ENCODE measurements at regions not wholly inside any gene's neighbourhood (a gene's known extent, or its start where the extent isn't known, plus 50 kb on each side); places are given as distances from the start of the nearest gene placed in this dataset.
"Not testable (repeated sequence)": the region's sequence is repeated elsewhere in the genome, so short reads cannot be mapped to it uniquely, and the experiment has no call there.

DNA sequence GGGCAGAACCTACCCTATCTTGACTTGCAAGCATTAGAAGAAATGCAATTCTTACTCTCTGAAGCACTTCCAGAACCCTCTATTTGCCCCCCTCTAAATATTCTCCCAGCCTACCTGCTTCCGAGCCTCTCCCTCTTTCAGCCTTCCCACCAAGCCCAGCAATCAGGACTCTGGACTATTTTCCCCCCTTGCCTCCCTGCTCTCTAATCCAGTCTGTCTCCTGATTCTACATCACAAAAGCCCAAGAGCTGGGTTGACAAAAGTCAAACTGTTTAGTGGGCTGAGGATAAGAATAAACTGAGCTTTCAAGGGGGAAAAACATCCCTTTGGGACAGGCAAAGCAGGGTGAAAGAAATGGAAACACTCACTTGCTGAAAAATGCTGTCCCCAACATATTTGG is 123.2 kb upstream of the KIF2A start:
- H3K9me3 ChIP-seq (ENCODE audit: insufficient read depth, low read depth, low read length), result no peaks in the 10 kb centered on the region
- no peak overlapping the region for H3K9ac ChIP-seq (ENCODE audit: low read depth, low read length)
- H3K36me3 ChIP-seq (ENCODE audit: insufficient read depth, low read depth, low read length), result no peaks in the 10 kb centered on the region
- no peak overlapping the region for H3K4me3 ChIP-seq (ENCODE audit: low read length)
- H3K4me1 ChIP-seq (ENCODE audit: insufficient read depth, low read length), result no peaks in the 10 kb centered on the region
- H3K27ac ChIP-seq (ENCODE audit: low read length), result no peak overlapping the region
- no peaks in the 10 kb centered on the region for H3K27me3 ChIP-seq (ENCODE audit: insufficient read depth, low read length)

DNA sequence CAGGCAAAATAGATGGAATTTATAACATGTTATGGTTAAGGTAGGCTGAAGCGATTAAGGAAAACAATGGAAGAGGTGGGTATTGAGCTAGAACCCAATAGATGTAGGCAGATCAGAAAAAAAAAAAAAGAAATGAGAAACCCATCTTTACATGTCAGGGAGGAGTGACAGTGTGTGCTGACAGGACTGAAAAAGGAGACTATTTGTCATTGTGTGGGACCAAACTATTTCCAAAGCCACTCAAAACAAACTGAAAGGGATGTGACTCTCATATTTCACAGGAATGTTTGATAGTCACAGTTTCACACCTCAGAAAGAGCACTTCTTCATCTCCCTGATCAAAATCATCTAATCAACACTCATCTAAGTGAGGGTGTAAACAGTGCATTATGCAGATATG is 122.3 kb upstream of the KIF2A start:
- H3K4me3 ChIP-seq (ENCODE audit: low read length), result no peak overlapping the region
- H3K4me1 ChIP-seq (ENCODE audit: insufficient read depth, low read length), result no peaks in the 10 kb centered on the region
- no peak overlapping the region for H3K9ac ChIP-seq (ENCODE audit: low read depth, low read length)
- no peaks in the 10 kb centered on the region for H3K27me3 ChIP-seq (ENCODE audit: insufficient read depth, low read length)
- no peaks in the 10 kb centered on the region for H3K36me3 ChIP-seq (ENCODE audit: insufficient read depth, low read depth, low read length)
- no peaks in the 10 kb centered on the region for H3K9me3 ChIP-seq (ENCODE audit: insufficient read depth, low read depth, low read length)
- no peak overlapping the region for H3K27ac ChIP-seq (ENCODE audit: low read length)

DNA sequence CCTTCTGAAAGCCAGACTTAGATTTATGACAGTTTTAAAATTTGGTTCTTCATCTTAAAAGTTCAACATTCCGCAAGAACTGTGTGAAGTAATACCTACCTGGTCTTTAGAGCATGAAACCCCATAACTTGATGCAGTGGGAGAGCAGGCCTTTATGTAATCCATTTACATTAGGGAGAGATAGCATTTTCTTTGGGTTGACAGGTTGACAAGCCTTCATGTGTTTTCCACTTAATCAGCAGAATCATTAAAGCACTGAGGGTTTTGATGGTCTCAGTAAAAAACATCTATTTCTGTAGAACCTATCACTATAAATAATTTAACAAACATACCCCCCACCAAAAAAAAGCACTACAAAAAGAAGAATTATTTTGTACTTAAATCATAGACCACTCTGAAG is 121.6 kb upstream of the KIF2A start:
- no peak overlapping the region for H3K27ac ChIP-seq (ENCODE audit: low read length)
- H3K27me3 ChIP-seq (ENCODE audit: insufficient read depth, low read length), result no peaks in the 10 kb centered on the region
- no peaks in the 10 kb centered on the region for H3K4me1 ChIP-seq (ENCODE audit: insufficient read depth, low read length)
- no peak overlapping the region for H3K9ac ChIP-seq (ENCODE audit: low read depth, low read length)
- H3K4me3 ChIP-seq (ENCODE audit: low read length), result no peak overlapping the region
- no peaks in the 10 kb centered on the region for H3K9me3 ChIP-seq (ENCODE audit: insufficient read depth, low read depth, low read length)
- no peaks in the 10 kb centered on the region for H3K36me3 ChIP-seq (ENCODE audit: insufficient read depth, low read depth, low read length)

DNA sequence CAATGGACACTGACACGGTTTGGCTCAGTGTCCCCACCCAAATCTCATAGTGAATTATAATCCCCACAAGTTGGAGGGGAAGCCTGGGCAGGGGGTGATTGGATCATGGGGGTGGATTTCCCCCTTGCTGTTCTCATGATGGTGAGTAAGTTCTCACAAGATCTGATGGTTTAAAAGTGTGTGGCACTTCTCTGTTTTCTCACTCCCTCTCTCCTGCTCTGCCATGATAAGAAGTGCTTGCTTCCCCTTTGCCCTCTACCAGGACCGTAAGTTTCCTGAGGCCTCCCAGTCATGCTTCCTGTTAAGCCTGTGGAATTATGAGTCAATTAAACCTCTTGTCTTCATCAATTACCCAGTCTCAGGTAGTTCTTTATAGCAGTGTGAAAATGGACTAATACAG is 115.8 kb upstream of the KIF2A start:
- Histone ChIP-seq H3K27ac (ENCODE audit: low read length) (no peak overlapping the region), H3K27me3 (ENCODE audit: insufficient read depth, low read length) (no peaks in the 10 kb centered on the region), H3K4me3 (ENCODE audit: low read length) (no peak overlapping the region), H3K4me1 (ENCODE audit: insufficient read depth, low read length) (no peaks in the 10 kb centered on the region), H3K36me3 (ENCODE audit: insufficient read depth, low read depth, low read length) (no peaks in the 10 kb centered on the region), H3K9me3 (ENCODE audit: insufficient read depth, low read depth, low read length) (peaks cover 32% of the 10 kb centered on the region), H3K9ac (ENCODE audit: low read depth, low read length) (no peak overlapping the region)

DNA sequence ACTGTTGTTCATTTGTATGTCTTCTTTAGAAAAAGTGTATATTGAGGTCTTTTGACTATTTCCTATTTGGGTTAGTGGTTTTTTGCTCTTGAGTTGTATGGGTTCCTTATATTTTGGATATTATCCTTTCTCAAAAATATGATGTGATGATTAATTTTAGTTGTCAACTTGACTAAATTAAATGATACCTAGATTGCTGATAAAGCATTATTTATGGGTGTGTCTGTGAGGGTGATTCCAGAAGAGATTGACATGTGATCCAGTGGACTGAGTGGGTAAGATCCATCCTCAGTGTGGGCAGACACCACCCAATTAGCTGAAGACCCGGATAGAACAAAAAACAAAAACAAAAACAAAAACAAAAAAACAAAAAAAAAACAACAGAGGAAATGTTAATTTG is 115.1 kb upstream of the KIF2A start:
- no peaks in the 10 kb centered on the region for H3K4me1 ChIP-seq (ENCODE audit: insufficient read depth, low read length)
- H3K4me3 ChIP-seq (ENCODE audit: low read length), result no peak overlapping the region
- H3K9me3 ChIP-seq (ENCODE audit: insufficient read depth, low read depth, low read length), result peaks cover 32% of the 10 kb centered on the region
- H3K9ac ChIP-seq (ENCODE audit: low read depth, low read length), result no peak overlapping the region
- H3K27me3 ChIP-seq (ENCODE audit: insufficient read depth, low read length), result no peaks in the 10 kb centered on the region
- H3K36me3 ChIP-seq (ENCODE audit: insufficient read depth, low read depth, low read length), result no peaks in the 10 kb centered on the region
- no peak overlapping the region for H3K27ac ChIP-seq (ENCODE audit: low read length)

DNA sequence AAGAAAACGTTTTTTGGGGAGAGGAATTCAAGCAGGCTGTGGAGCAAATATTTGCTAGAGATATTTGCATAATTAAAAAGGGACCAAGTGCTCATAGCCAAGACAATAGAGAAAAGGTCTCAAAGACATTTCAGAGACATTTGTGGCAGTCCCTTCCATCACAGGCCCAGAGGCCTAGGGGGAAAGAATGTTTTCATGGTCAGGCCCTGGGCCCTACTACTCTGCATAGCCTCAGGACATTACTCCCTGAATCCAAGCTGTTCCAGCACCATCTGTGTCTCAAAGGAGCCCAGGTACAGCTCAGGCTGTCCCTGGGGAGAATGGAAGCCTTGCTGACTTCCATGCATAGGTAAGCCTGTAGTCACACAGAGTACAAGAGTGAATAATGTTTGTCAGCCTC is 113.0 kb upstream of the KIF2A start:
- peaks cover 32% of the 10 kb centered on the region for H3K9me3 ChIP-seq (ENCODE audit: insufficient read depth, low read depth, low read length)
- no peak overlapping the region for H3K27ac ChIP-seq (ENCODE audit: low read length)
- no peak overlapping the region for H3K4me3 ChIP-seq (ENCODE audit: low read length)
- H3K4me1 ChIP-seq (ENCODE audit: insufficient read depth, low read length), result no peaks in the 10 kb centered on the region
- no peak overlapping the region for H3K9ac ChIP-seq (ENCODE audit: low read depth, low read length)
- no peaks in the 10 kb centered on the region for H3K27me3 ChIP-seq (ENCODE audit: insufficient read depth, low read length)
- H3K36me3 ChIP-seq (ENCODE audit: insufficient read depth, low read depth, low read length), result no peaks in the 10 kb centered on the region

DNA sequence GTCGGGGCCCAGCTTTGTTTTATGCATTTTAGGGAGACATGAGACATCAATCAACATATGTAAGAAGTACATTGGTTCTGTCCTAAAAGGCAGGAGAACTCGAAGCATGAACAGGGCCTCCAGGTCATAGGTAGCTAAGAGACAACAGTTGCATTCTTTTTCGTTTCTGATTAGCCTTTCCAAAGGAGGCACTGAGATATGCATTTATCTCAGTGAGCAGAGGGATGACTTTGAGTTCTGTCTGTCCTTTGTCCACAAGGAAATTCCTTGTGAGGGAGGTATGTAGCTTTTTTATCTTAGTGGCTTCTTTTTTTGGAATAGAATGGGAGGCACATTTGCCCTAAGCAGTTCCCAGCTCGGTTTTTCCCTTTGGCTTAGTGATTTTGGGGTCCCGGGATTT is 109.5 kb upstream of the KIF2A start:
- not testable (repeated sequence) for H3K36me3 ChIP-seq (ENCODE audit: insufficient read depth, low read depth, low read length)

DNA sequence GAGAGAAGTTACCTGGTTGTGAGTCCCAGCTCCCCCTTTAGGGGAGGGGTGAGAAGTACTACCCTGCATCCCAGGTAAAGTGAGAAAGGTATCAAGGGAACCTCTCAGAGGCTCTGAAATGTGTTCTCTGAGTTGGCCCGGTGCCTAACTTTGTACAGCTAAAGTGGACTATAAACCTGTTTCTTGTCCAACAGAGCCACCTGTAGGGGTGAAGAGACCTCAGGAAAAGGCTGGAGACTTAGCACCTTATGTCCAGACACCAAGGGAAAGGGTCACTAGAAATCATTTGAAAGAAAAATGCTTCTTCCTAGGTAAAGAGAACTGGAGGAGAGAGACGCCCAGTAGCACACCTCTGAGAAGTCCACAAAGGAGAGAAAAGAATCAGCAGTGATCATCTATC is 108.3 kb upstream of the KIF2A start:
- no peak overlapping the region for H3K4me3 ChIP-seq (ENCODE audit: low read length)
- H3K27me3 ChIP-seq (ENCODE audit: insufficient read depth, low read length), result no peaks in the 10 kb centered on the region
- H3K36me3 ChIP-seq (ENCODE audit: insufficient read depth, low read depth, low read length), result no peaks in the 10 kb centered on the region
- H3K4me1 ChIP-seq (ENCODE audit: insufficient read depth, low read length), result no peaks in the 10 kb centered on the region
- no peak overlapping the region for H3K9ac ChIP-seq (ENCODE audit: low read depth, low read length)
- peaks cover 20% of the 10 kb centered on the region for H3K9me3 ChIP-seq (ENCODE audit: insufficient read depth, low read depth, low read length)
- no peak overlapping the region for H3K27ac ChIP-seq (ENCODE audit: low read length)

More for the DNA sequence above, 109.5 kb upstream of the KIF2A start:
- not testable (repeated sequence) for H3K27ac ChIP-seq (ENCODE audit: low read length); H3K4me3 ChIP-seq (ENCODE audit: low read length); H3K27me3 ChIP-seq (ENCODE audit: insufficient read depth, low read length); H3K9ac ChIP-seq (ENCODE audit: low read depth, low read length); H3K4me1 ChIP-seq (ENCODE audit: insufficient read depth, low read length)
- peaks cover 31% of the 10 kb centered on the region for H3K9me3 ChIP-seq (ENCODE audit: insufficient read depth, low read depth, low read length)

DNA sequence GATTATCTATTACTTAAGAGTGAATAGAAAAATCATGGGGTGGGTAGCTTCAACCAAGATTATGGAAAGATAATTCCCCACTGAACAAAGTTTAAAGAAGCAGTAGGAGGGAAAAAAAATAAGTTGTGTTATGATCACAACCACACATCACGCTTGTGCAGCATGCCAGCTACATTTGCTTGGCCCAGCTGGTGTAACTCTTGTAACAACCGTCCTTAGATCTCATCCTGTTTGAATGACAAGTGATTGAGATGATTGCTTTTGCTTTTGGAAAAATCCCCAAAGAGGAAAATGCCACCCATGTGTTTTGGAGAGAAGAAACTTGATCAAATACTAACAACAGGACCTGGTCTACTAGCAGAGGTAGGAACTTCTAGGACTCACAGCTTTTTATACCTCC is 107.6 kb upstream of the KIF2A start:
- Histone ChIP-seq H3K27me3 (ENCODE audit: insufficient read depth, low read length) (no peaks in the 10 kb centered on the region), H3K4me1 (ENCODE audit: insufficient read depth, low read length) (no peaks in the 10 kb centered on the region), H3K4me3 (ENCODE audit: low read length) (no peak overlapping the region), H3K9me3 (ENCODE audit: insufficient read depth, low read depth, low read length) (peaks cover 13% of the 10 kb centered on the region; the same call in 1 of the 2 replicates), H3K27ac (ENCODE audit: low read length) (no peak overlapping the region), H3K36me3 (ENCODE audit: insufficient read depth, low read depth, low read length) (no peaks in the 10 kb centered on the region), H3K9ac (ENCODE audit: low read depth, low read length) (no peak overlapping the region)

DNA sequence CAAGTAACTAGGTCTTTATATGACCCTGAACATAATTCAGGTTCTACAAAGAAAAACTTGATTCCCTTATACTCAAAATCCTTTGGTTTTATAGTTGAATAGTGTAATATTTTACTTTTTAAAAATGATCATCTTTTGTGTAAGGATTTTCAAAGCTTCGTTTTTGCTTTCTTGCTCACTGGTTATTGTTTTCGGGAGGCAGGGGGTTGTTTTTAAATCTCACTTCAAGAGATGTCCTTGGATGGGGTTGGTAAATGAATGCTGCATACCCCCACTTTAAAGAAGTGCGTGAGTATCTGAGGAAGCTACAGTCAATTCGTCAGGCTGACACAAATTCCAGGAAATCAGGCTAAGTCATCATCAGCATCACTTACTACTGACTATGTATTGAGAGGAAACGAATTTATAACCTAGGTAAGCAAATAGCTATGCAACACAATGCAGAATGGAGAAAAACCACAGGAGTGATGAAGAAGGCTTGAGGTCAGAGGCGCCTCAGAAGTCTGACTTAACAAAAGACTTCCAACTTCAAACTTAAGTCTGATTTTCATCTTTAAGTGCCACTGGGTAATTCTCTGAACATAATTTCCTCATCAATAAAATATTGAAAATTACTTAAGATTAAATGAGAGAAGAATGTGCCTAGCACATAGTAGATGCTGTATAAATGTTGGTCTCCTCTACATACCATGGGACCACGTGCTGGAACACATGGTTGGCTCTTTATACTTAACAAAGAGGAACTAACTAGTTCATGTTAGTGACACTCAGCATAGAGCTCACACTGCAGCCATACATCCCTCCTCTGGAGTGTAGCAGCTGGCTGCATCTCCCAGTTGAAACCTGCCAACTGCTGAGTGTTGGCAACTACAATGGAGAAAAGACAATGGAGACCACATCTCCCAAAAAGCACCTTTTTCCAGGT is 106.0 kb upstream of the KIF2A start:
- no peak overlapping the region for H3K27ac ChIP-seq (ENCODE audit: low read length)
- H3K9me3 ChIP-seq (ENCODE audit: insufficient read depth, low read depth, low read length), result no peaks in the 10 kb centered on the region
- no peaks in the 10 kb centered on the region for H3K4me1 ChIP-seq (ENCODE audit: insufficient read depth, low read length)
- no peak overlapping the region for H3K9ac ChIP-seq (ENCODE audit: low read depth, low read length)
- no peaks in the 10 kb centered on the region for H3K27me3 ChIP-seq (ENCODE audit: insufficient read depth, low read length)
- H3K36me3 ChIP-seq (ENCODE audit: insufficient read depth, low read depth, low read length), result no peaks in the 10 kb centered on the region
- H3K4me3 ChIP-seq (ENCODE audit: low read length), result no peak overlapping the region

DNA sequence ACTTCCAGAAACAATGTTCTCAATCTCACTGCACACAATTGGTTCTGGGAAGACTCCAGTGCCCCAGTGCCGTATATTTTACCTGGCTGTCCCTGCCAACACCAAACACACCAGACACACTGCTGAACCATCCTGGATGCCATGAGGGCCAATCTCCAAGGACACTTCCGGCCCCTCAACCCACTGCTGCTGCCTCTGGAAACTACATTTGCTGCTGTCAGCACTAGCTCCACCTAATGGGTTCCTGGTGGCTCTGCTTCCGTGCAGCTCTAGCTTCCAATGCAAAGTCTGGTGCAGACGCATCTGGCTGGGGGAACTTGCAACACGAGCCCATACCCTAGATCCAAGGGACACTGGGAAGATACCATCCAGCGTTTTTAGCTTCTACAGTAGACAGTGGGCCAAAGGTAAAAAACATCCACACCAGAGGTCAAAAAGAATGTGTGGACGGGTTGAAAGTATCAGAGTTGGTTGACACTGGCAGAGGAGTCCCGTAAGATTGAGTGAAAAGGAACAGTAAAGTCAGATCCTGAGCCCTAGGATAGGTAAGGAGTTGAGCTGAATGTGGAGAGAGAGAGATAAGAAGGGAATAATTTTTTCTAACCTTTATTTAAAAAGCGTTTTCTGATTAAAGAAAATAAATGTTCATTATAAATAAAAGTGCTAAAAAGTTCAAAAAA is 99.7 kb upstream of the KIF2A start:
- H3K27me3 ChIP-seq (ENCODE audit: insufficient read depth, low read length), result no peaks in the 10 kb centered on the region
- no peaks in the 10 kb centered on the region for H3K36me3 ChIP-seq (ENCODE audit: insufficient read depth, low read depth, low read length)

More for the DNA sequence above, 99.7 kb upstream of the KIF2A start:
- Histone ChIP-seq H3K27ac (ENCODE audit: low read length) (no peak overlapping the region), H3K4me3 (ENCODE audit: low read length) (no peak overlapping the region), H3K9me3 (ENCODE audit: insufficient read depth, low read depth, low read length) (no peaks in the 10 kb centered on the region), H3K9ac (ENCODE audit: low read depth, low read length) (no peak overlapping the region), H3K4me1 (ENCODE audit: insufficient read depth, low read length) (peaks cover 6% of the 10 kb centered on the region; the same call in 1 of the 2 replicates)

Measured in iPS-20b (cell line).